ENCODE measurements at regions not wholly inside any gene's neighbourhood (a gene's known extent, or its start where the extent isn't known, plus 50 kb on each side); places are given as distances from the start of the nearest gene placed in this dataset.

- H3K27me3 ChIP-seq (ENCODE audit: insufficient read depth, low read depth, low read length): no peaks in the 10 kb centered on the region
- H3K4me2 ChIP-seq (ENCODE audit: low read length): no peak overlapping the region
- no peaks in the 10 kb centered on the region for H3K9me3 ChIP-seq (ENCODE audit: low read length)
- peaks cover 7% of the 10 kb centered on the region for H3F3A ChIP-seq (ENCODE audit: insufficient read depth, low read length, poor library complexity, severe bottlenecking)
- no peaks in the 10 kb centered on the region for H3K9me2 ChIP-seq (ENCODE audit: insufficient read depth, low read length)
- no peaks in the 10 kb centered on the region for H3K36me3 ChIP-seq (ENCODE audit: insufficient read depth, low read length)
- H3K27ac ChIP-seq (ENCODE audit: low read length): peak overlapping the region; percentile 6
- H3K9ac ChIP-seq (ENCODE audit: low read length): no peak overlapping the region
- H3K4me3 ChIP-seq (ENCODE audit: low read length): no peak overlapping the region
- no peaks in the 10 kb centered on the region for H4K20me1 ChIP-seq (ENCODE audit: insufficient read depth)
- TF ChIP-seq CTCF (IDR thresholded peaks at IDR 0.05; ENCODE audit: poor library complexity, severe bottlenecking) (no peak), EP300 (conservative IDR thresholded peaks at IDR 0.05; ENCODE audit: poor library complexity, severe bottlenecking) (no peak), TAF1 (IDR thresholded peaks at IDR 0.05; ENCODE audit: low read depth) (no peak), RAD21 (conservative IDR thresholded peaks at IDR 0.05) (no peak), REST (IDR thresholded peaks at IDR 0.05; ENCODE audit: borderline replicate concordance) (no peak), SMC3 (conservative IDR thresholded peaks at IDR 0.05; ENCODE audit: poor library complexity) (no peak), EZH2 (IDR thresholded peaks at IDR 0.05; ENCODE audit: borderline replicate concordance, insufficient read depth, low read length, poor library complexity, severe bottlenecking) (no peak), POLR2AphosphoS5 (IDR thresholded peaks at IDR 0.05) (no peak), MXI1 (conservative IDR thresholded peaks at IDR 0.05; ENCODE audit: poor library complexity, severe bottlenecking) (no peak)
- no peak overlapping the region for H2AFZ ChIP-seq (ENCODE audit: low read depth, low read length)
- H3K79me2 ChIP-seq (replicated peaks; ENCODE audit: insufficient read depth, low read length): no peaks in the 10 kb centered on the region
Measured at GRCh38 chr6:23873161-23873560, 252.9 kb upstream of the NRSN1 start.

- peak overlapping the region; percentile 34 for H3K4me2 ChIP-seq (ENCODE audit: low read length)
- H3K9me3 ChIP-seq (ENCODE audit: low read length): no peaks in the 10 kb centered on the region
- peaks cover 7% of the 10 kb centered on the region for H3F3A ChIP-seq (ENCODE audit: insufficient read depth, low read length, poor library complexity, severe bottlenecking)
- H4K20me1 ChIP-seq (ENCODE audit: insufficient read depth): no peaks in the 10 kb centered on the region
- no peak overlapping the region for H3K9ac ChIP-seq (ENCODE audit: low read length)
- H3K27me3 ChIP-seq (ENCODE audit: insufficient read depth, low read depth, low read length): no peaks in the 10 kb centered on the region
- TF ChIP-seq TAF1 (IDR thresholded peaks at IDR 0.05; ENCODE audit: low read depth) (no peak), EP300 (conservative IDR thresholded peaks at IDR 0.05; ENCODE audit: poor library complexity, severe bottlenecking) (peak; percentile 92), SMC3 (conservative IDR thresholded peaks at IDR 0.05; ENCODE audit: poor library complexity) (no peak), POLR2AphosphoS5 (IDR thresholded peaks at IDR 0.05) (peak; percentile 48), EZH2 (IDR thresholded peaks at IDR 0.05; ENCODE audit: borderline replicate concordance, insufficient read depth, low read length, poor library complexity, severe bottlenecking) (no peak)
- H3K9me2 ChIP-seq (ENCODE audit: insufficient read depth, low read length): no peaks in the 10 kb centered on the region
- peak overlapping the region; percentile 69 for H3K27ac ChIP-seq (ENCODE audit: low read length)
- H3K36me3 ChIP-seq (ENCODE audit: insufficient read depth, low read length): no peaks in the 10 kb centered on the region
- no peak overlapping the region for H2AFZ ChIP-seq (ENCODE audit: low read depth, low read length)
- H3K79me2 ChIP-seq (replicated peaks; ENCODE audit: insufficient read depth, low read length): no peaks in the 10 kb centered on the region
- H3K4me3 ChIP-seq (ENCODE audit: low read length): no peak overlapping the region
Measured at GRCh38 chr6:23875006-23875405, 251.0 kb upstream of the NRSN1 start.

Measured in neural cell (in vitro differentiated cells).